Pulmonary artery endothelial cell (primary cell): ENCODE measurements at regions not wholly inside any gene's neighbourhood (a gene's known extent, or its start where the extent isn't known, plus 50 kb on each side); places are given as distances from the start of the nearest gene placed in this dataset.
"Not testable (repeated sequence)": the region's sequence is repeated elsewhere in the genome, so short reads cannot be mapped to it uniquely, and the experiment has no call there.

Source experiments
- DNase-seq: peaks from one replicate; pipeline ENCODE4 v3.0.0-alpha.2; 2011; ENCODE audit warnings: low read depth, low spot score

DNA sequence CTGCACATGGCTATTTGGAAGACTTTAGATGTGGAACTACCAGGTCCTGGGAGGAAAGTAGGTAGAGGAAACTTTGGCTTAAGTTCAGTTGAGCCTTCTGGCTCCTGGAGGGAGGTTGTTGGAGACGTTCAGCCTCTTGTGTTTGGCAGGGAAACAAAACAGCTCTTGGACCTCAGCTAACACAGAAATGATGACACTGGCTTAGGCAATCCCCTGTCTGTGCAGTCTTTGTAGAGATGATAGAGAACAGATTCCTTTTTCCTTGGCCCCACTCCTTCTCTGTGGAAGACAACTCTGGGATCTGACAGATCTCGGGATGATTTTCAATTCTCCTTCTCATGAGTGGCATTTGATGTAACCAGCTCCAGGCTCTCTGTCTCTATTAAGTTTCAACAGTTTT is 428.5 kb downstream of the TMEM135 start:
- no peak for DNase-seq

DNA sequence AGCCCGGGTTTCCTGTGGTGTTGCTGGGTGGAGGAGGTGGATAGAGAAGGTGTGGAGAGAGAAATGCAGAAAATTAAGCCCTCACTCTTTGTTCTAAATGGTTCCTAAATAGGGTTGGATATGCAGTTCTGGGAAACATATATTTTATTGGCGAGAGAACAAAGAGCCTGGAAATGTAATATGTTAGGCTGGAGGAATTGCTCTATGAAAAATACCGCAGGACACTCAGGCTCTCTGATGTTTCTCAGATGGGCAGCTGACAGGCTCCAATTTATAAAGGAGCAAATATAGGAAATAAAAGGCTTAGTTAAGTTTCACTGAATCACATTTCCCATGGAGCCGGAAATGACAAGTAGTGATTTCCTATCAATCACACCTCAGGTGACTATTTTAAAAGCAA is 428.0 kb downstream of the TMEM135 start:
- DNase-seq, result no peak

DNA sequence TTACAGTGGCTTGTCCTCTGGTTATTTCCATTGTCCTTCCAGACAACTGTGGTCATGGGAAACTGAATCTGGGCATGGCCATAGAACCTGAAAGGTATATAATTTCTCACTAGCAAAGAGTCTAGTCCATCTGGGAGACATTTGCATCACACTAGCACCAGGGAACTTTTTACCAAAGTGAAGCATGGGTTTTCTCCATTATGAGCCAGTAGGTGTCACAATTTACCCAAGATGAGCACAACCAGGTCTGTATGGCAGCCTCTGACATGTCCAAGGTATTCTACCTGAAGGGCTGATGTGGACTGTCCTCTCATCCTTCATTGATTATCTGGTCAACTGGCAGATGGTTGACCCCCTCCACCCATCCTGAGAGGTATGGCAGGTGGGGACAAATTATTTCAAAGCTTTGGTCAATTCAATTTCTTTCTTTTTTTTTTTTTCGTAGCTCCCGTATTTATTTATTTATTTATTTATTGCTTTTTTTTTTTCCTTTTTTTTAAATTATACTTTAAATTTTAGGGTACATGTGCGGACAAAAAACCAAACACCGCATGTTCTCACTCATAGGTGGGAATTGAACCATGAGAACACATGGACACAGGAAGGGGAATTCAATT is 425.9 kb downstream of the TMEM135 start:
- no peak for DNase-seq

GRCh38 chr11:87462171-87462570 is 424.4 kb downstream of the TMEM135 start:
- DNase-seq, result no peak

- DNase-seq, result no peak
Observed at GRCh38 chr11:87460842-87461637, 423.3 kb downstream of the TMEM135 start.

DNA sequence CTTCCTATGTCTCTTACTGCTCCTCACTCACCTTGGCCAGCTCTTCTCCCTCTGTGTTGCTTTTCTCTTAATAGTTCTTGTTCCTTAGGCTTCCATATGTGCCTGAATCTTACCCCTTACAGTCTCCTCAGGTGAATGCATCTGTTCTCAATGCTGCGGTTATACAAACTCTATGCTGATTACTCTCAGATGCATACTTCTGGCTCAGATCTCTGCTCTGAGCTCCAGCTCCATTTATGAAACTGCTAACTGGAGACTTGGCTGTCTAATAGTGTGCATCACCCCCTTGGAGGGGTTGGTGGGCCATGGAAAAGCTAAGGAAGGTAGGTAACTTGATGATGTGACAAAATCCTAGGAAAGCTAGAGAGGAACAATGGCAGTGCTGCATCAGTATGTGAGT is 422.5 kb downstream of the TMEM135 start:
- DNase-seq, result no peak

GRCh38 chr11:87459351-87459750 is 421.6 kb downstream of the TMEM135 start:
- DNase-seq, result no peak

DNA sequence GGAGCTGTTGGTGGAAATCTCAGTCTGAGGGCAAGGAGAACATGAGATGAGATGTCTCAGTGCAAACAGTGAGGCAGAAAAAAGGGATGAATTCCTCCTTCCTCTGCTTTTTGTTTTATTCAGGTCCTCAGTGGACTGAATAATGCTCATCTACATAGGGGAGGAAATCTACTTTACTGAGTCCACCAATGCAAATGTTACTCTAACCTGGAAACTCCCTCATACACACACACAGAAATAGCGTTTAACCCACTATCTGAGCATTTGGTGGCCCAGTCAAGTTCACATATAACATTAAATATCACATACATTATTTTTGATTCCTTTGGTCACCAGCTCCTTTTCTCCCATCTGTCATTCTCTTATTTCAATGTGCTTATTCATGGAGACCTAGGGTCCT is 418.8 kb downstream of the TMEM135 start:
- no peak for DNase-seq

DNA sequence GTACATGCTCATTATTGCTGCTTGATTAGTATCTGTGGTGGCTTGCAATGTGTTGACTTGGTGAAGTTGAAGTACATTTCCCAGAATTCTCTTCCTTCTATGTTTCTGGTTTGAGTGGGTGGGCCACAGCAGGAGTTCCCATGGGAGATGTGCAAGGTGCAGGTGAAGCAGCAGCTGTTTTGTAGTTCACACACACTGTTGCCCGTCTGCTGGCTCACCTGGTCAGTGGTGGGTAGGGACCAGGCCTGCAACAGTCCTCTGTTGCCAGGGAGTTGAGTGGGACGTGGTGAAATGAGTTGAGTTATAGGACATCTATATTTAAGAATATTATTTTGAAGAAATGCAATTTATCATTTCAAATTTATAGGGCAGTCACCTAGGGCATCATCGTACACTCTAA is 417.4 kb downstream of the TMEM135 start:
- no peak for DNase-seq

DNA sequence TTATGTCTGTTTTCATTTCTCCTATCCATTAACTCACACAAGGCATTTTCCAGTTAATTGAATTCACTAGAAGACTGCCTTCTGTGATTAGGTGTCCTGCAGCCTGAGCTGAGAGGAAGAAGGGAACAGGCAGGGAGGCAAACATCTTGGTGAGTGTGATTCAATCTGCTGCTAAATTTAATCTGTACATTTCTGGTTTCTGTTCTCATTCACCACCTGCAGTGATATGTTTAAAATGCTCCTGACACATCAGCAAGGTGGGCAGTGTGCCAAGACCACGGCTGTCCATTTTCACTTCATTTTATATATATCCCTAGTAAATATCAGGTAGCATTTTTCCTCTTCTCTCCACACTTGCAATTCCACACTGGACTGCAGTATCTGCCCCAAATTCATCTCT is 416.5 kb downstream of the TMEM135 start:
- DNase-seq, result no peak

DNA sequence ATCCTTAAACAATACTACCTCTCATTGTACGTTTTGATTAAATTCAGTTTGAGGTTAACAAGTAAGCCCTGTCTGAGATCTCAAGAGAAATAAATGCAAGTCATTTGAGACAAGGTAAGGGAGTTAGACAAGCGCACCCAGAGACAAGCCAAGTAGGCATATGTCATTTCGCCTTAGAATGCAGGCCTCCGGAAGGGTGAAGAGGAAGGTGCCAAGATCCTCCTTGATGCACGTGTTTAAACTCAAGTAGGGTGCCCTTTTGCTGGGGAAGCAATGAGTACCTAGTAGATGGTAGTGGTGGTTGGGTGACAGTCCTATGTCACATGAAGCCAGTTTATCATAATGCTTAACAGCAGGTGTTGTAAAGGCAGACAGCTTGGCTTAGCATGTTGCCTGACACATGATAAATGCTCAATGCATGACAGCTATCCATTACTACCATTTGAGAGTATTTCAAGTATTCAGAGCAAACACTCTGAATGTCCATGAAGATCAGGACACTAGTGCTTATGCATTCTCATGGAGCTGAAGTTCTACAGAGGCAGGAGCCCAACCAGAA is 415.9 kb downstream of the TMEM135 start:
- no peak for DNase-seq

GRCh38 chr11:87452025-87452424 is 414.3 kb downstream of the TMEM135 start:
- DNase-seq, result not testable (repeated sequence)

GRCh38 chr11:87451395-87451794 is 413.7 kb downstream of the TMEM135 start:
- no peak for DNase-seq

GRCh38 chr11:87447606-87448005 is 409.9 kb downstream of the TMEM135 start:
- no peak for DNase-seq

- no peak for DNase-seq
Observed at GRCh38 chr11:87444993-87445392, 407.3 kb downstream of the TMEM135 start.

DNA sequence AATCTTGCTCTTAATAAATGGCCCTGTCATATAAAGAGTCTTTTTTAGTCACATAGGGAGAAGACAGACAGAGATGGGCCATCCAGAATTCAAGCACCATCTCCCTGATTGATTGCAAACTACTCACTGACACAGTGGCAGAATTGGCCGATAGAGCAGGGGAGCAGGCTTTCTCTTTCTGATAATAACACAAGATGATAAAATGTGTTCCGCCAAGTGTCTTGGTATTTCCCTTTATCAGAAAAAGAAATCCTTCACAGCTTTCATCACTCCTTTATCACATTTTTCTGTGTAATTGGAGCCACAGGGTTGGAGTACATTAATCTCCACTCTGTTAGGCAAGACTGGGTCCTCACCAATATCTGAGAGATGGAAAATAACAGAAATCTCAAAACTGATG is 406.0 kb downstream of the TMEM135 start:
- no peak for DNase-seq

DNA sequence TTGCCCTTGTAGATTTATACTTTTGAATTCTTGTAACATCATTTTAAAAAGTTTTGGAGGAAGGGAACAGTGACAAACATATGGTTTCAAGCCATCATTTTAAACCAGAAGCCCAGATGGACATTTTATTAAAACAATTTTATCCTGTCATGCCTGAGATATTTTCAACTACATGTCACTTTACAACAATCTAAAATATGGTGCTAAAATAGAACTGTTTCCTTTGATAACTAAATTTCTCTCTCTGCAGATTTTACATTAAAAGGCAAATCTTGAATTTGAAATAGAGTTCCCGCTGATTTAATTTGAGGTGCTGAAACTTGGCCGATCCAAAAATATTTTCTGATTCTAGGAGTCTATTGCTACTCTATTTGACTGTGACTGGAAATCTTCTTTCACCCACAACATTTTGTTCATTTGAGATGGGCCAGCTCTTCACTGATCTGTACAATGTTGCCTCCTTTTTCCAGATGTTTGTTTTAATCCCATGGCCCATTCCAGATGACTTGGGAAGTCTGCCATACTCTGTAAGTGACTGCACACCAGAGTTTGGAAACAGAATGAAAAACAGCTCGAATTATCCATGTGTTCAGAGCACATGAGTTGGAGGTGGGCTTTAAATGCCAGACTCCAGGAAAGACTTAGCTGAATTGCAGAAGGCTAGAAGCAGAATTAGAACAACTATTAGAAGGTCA is 402.5 kb downstream of the TMEM135 start:
- no peak for DNase-seq

- no peak for DNase-seq
Observed at GRCh38 chr11:87438416-87438815, 400.7 kb downstream of the TMEM135 start.

DNA sequence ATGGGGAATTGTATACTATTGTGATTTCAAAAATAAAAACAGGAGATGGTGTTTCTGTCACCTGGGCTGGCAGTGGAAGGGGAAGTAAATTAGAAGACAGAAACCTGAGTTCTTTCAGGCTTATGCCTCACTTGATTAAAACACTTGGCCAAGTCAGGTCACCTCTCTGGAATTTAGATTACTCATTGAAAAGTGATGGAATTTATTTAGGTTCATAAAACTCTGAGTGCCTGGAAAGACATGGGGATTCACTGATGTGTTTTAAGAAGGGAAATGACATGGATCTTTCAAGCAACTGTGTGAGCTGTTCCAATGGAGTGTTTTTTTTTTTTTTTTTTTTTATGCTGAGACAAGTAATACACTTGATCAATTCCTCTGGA is 400.1 kb downstream of the TMEM135 start:
- DNase-seq, result no peak

GRCh38 chr11:87437133-87437843 is 399.6 kb downstream of the TMEM135 start:
- DNase-seq, result no peak

DNA sequence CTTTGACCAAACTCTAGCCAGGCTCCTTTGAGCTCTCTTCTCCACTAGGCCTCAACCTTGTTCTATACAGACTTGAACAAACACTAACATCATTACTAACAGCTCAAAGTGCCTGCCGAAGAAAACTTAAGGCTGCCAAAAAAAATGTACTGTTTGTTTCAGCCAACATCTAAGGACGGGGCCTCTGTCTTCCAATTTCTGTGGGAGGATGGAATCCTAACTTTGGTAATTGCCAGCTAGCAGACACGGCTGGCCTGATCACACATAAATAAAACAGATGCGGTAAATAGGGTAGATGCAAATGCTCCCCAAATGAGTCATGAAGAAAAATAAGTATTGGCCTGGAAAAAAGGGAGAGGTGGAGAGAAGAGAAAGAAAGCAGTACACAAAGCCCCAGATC is 394.3 kb downstream of the TMEM135 start:
- no peak for DNase-seq

GRCh38 chr11:87431392-87431791 is 393.7 kb downstream of the TMEM135 start:
- DNase-seq, result no peak
